ENCODE measurements at regions not wholly inside any gene's neighbourhood (a gene's known extent, or its start where the extent isn't known, plus 50 kb on each side); places are given as distances from the start of the nearest gene placed in this dataset.

- TF ChIP-seq CTCF (IDR thresholded peaks at IDR 0.05 in 8 of 11, conservative IDR thresholded peaks at IDR 0.05 in 3 of 11) (no peak), POLR2A (IDR thresholded peaks at IDR 0.05) (no peak), POLR2AphosphoS5 (IDR thresholded peaks at IDR 0.05) (no peak)
- no peak overlapping the region for H3K27ac ChIP-seq
- 90 to 99% (median 96%) methylated on average over 5 of the region's 5 CpGs for WGBS, 5 donors
These were observed 102.3 kb upstream of the OSR1 start for GRCh38 chr2:19460761-19461160.

DNA sequence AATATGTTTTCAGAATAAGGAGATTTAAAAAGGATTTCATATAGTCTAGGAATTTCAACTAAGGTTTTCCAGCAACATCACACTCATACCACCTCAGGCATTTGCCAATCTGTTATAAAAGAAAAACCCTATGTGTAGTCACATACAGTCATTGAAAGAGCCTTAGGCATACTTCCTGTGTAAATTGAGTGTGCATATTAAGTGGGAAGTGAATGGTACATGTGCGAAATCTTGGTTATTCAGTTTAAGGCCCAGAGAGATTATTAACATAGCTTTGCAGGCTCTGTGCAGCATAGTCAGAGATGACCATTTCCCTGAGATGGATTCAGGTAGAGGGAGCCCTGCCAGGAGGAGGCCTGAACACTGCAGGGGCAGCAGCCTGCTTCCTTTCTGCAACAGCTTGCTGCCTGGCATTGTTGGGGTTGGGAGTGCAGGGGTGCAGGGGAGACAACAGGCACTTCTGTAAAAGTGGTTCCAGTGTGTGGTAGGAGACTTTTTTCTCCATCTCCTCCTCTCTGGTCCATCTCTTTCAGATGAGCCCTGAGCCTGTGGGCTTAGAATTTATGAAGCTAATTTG lies 100.1 kb upstream of the OSR1 start:
- H3K27ac ChIP-seq, result no peak overlapping the region
- peaks cover 0 to 17% (median 13%) of the 10 kb centered on the region in 8 donors for H3K9me3 ChIP-seq
- whole genome bisulfite sequencing, 5 donors, result 89 to 97% (median 94%) methylated on average over 1 of the region's 1 CpG
- no peaks in the 10 kb centered on the region for H3K36me3 ChIP-seq
- H3K4me3 ChIP-seq, result no peak overlapping the region
- DNase-seq, result no peak
- TF ChIP-seq POLR2AphosphoS5 (IDR thresholded peaks at IDR 0.05) (no peak), POLR2A (IDR thresholded peaks at IDR 0.05) (no peak), CTCF (IDR thresholded peaks at IDR 0.05 in 8 of 11, conservative IDR thresholded peaks at IDR 0.05 in 3 of 11) (no peak)
- no peaks in the 10 kb centered on the region for H3K4me1 ChIP-seq
- H3K27me3 ChIP-seq (replicated peaks in 1 of 7), result peaks cover 0 to 7% (median 0%) of the 10 kb centered on the region in 7 donors
- intact Hi-C loops (cut with DNase I; ENCODE audit: low total_unique reads), result no loop called here

More at GRCh38 chr2:19460761-19461160, 102.3 kb upstream of the OSR1 start:
- intact Hi-C loops (cut with DNase I; ENCODE audit: low total_unique reads), result no loop called here
- H3K4me1 ChIP-seq, result no peaks in the 10 kb centered on the region
- H3K9me3 ChIP-seq, result peaks cover 0 to 6% (median 0%) of the 10 kb centered on the region in 8 donors
- no peak for DNase-seq
- H3K4me3 ChIP-seq, result no peak overlapping the region
- peaks cover 0 to 7% (median 0%) of the 10 kb centered on the region in 7 donors for H3K27me3 ChIP-seq (replicated peaks in 1 of 7)
- H3K36me3 ChIP-seq, result no peaks in the 10 kb centered on the region

DNA sequence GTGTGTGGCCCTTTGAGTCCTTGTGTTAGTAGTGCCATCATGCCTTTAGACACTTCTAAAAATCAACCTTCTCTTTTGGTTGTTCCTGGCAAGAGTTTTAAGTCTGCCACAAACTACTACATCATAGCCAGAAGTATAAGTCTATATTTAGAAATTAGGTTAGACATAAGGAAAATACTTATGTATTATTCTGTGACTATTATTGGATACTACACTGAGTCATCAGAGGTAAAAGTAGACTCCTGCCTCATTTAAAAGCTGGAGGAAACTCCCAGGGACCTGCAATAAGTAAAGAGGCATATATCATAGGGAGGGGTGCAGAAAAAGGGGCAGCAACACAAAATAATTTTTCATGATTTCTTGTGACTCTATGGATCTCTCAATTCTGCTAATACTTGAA lies 99.4 kb upstream of the OSR1 start:
- no peak overlapping the region for H3K27ac ChIP-seq
- H3K36me3 ChIP-seq, result no peaks in the 10 kb centered on the region
- H3K9me3 ChIP-seq, result peaks cover 0 to 21% (median 17%) of the 10 kb centered on the region in 8 donors
- H3K4me3 ChIP-seq, result no peak overlapping the region
- peaks cover 0 to 7% (median 0%) of the 10 kb centered on the region in 7 donors for H3K27me3 ChIP-seq (replicated peaks in 1 of 7)
- intact Hi-C loops (cut with DNase I; ENCODE audit: low total_unique reads), result no loop called here
- H3K4me1 ChIP-seq, result no peaks in the 10 kb centered on the region
- no peak for DNase-seq
- TF ChIP-seq POLR2AphosphoS5 (IDR thresholded peaks at IDR 0.05) (no peak), POLR2A (IDR thresholded peaks at IDR 0.05) (no peak), CTCF (IDR thresholded peaks at IDR 0.05 in 8 of 11, conservative IDR thresholded peaks at IDR 0.05 in 3 of 11) (no peak)

GRCh38 chr2:19456705-19457309 lies 98.4 kb upstream of the OSR1 start:
- H3K36me3 ChIP-seq, result no peaks in the 10 kb centered on the region
- H3K4me3 ChIP-seq, result no peak overlapping the region
- peaks cover 0 to 21% (median 17%) of the 10 kb centered on the region in 8 donors for H3K9me3 ChIP-seq
- DNase-seq, result no peak
- no peaks in the 10 kb centered on the region for H3K4me1 ChIP-seq
- intact Hi-C loops (cut with DNase I; ENCODE audit: low total_unique reads), result no loop called here
- TF ChIP-seq CTCF (IDR thresholded peaks at IDR 0.05 in 8 of 11, conservative IDR thresholded peaks at IDR 0.05 in 3 of 11), result no peak
- no peak for TF ChIP-seq POLR2A (IDR thresholded peaks at IDR 0.05)
- TF ChIP-seq POLR2AphosphoS5 (IDR thresholded peaks at IDR 0.05), result no peak
- H3K27me3 ChIP-seq (replicated peaks in 1 of 7), result peaks cover 0 to 7% (median 0%) of the 10 kb centered on the region in 7 donors
- H3K27ac ChIP-seq, result no peak overlapping the region
- 56 to 71% (median 64%) methylated on average over 1 of the region's 1 CpG for WGBS, 5 donors
